ENCODE measurements at regions not wholly inside any gene's neighbourhood (a gene's known extent, or its start where the extent isn't known, plus 50 kb on each side); places are given as distances from the start of the nearest gene placed in this dataset.
"Not testable (repeated sequence)": the region's sequence is repeated elsewhere in the genome, so short reads cannot be mapped to it uniquely, and the experiment has no call there.

DNA sequence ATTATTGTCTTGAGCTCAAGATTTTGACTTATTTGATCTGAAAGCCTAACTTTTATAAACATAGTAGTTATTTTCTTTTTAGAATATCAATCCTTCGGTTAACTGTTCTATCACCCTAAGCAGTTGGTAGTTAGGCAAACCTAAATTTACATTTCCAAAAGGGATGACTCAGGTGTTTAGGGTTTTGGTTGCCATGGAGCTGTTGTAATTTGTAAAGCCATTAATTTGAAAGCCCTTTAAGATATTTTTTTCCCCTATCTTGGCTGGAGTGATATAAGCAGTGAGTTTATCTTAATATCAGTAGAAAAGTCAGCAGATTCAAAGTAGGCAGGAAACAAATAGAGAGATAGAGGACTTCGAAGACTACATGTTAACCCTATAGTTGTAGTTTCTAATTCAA lies 1472.6 kb upstream of the CELF2 start:
- ChIA-PET POLR2A (no interaction called here), CTCF (no interaction called here)

DNA sequence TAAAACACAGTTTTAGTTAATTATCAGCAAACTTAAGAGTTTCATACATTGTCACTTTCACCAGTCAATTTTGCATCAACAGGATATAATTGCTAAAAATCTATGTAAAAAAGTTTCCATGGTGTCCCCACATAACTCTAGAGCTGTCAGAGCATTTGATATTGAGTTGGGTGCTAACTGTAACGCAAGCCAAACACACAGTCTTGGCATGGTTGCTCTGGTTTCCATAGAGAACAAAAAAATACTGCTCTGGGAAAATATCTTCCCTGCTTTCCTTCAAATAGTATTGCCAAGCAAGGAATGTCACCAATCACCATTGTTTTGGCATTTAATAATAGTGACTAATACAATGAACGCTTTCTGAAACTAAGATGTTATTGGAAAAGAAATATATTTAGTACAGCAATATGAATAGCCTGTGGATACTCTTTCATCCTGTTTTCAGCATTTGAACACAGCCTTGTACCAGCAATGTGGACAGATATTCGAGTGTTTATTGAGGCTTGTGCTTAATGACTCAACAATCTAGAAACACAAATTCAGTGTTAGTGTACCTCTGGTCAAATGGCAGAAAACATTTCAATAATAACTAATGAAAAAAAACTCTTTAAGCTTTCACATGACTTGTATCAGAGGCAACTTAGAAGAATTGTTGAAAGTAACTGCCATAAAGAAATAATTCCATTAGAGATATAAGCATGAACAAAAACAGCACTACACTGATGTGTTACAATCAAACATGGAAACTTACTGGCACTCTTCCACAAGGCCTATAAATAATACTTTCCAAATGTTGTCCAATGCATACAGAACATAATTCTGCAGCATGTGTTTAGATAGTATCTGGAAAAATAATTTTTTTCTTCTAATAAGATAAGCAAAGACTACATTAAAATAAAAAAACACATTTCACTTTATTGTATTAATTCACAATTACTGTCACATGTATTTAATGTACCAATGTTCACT lies 1469.5 kb upstream of the CELF2 start:
- POLR2A ChIA-PET: no interaction called here
- CTCF ChIA-PET: no interaction called here

DNA sequence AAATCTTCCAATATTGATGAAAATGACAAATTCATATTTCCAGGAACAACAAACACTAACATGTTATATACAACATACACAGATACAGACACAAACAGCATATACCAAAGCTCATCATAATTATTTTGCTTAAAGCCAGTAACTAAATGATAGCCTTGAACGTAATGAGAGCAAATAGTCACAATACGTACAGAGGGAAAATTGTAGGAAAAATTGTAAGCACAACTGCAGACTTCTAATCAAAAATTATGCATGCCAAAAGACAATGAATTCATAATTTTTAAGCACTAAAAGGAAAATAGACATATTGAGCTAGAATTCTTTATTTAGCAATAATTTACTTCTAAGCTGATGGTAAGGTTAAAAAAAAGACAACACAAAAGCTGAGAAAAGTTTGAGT lies 1466.9 kb upstream of the CELF2 start:
- CTCF ChIA-PET: no interaction called here
- POLR2A ChIA-PET: no interaction called here

GRCh38 chr10:9554321-9554720 lies 1463.4 kb upstream of the CELF2 start:
- ChIA-PET POLR2A (no interaction called here), CTCF (no interaction called here)

DNA sequence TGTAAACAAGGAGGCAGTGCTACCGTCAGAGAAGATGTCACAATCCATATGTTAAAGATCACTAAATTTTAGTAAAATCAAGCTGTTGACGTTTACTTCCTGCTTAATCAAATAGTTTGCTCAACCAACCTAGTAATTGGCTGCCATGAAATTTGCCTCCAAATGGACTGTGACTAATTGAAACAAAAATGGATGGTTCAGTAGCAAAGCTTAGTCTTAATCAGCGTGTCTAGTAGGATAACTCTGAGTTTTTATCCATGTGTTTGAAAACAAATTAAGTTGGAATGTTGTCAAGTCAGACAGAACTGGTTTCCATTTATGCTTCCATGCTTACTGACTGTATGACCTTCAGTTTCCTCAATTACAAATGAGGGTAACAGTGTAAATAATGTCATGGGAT lies 1456.7 kb upstream of the CELF2 start:
- POLR2A ChIA-PET: no interaction called here

DNA sequence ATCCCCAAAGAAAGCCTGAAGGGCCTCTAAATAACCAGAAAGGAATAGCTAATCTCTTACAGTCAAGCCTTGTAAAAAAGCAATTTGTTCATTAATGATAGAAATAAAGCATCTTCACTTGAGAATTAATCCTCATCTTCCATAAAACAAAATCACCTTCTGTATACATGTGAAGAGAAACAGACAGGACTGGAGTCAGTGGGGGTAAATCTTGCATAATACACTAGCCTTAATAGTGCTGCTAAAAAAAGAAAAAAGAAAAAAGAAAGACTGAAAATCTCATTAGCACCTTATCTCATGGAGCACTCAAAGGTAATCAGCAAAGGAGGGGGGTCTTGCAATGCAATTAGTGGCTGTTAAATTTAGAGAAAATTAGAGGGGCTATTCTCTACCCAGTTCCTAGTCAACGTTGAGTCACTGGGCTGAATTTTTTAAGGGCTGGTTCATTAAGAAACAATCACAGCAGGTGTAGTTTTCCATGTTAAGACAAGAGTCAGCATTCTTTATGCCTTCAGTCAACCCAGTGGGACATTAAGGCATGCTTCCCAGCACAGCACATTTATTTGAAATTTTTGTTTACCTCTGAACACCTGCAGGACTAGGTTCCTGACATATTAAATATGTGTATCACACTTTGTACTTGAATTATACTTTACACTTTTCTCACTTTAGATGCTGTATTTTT lies 1455.7 kb upstream of the CELF2 start:
- POLR2A ChIA-PET: no interaction called here
- CTCF ChIA-PET: no interaction called here

More for the DNA sequence above, 1456.7 kb upstream of the CELF2 start:
- CTCF ChIA-PET: no interaction called here

- CTCF ChIA-PET: no interaction called here
- POLR2A ChIA-PET: no interaction called here
These were observed 1439.9 kb upstream of the CELF2 start for GRCh38 chr10:9577746-9578145.

GRCh38 chr10:9579110-9579705 lies 1438.5 kb upstream of the CELF2 start:
- ChIA-PET CTCF (interaction anchor here (0.6 kb wide), 1 partner anchor 92 kb away, joined by 3 read pairs; no protein-coding TSS in a partner anchor), POLR2A (no interaction called here)

DNA sequence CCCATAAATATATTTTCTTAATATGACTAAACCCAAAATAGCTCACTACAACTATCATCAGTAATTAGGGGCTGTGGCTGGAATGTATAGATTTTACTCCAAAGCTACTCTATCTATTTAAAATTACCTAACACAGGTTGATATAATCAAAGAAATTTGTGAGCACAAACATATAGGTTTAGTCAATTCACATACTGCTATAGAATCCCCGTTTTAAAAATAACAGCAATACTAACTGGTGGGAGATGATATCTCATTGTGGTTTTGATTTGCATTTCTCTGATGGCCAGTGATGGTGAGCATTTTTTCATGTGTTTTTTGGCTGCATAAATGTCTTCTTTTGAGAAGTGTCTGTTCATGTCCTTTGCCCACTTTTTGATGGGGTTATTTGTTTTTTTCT lies 1434.9 kb upstream of the CELF2 start:
- CTCF ChIA-PET, POLR2A ChIA-PET: not testable (repeated sequence)

- POLR2A ChIA-PET: no interaction called here
- CTCF ChIA-PET: no interaction called here
These were observed 1421.2 kb upstream of the CELF2 start for GRCh38 chr10:9596368-9596920.

DNA sequence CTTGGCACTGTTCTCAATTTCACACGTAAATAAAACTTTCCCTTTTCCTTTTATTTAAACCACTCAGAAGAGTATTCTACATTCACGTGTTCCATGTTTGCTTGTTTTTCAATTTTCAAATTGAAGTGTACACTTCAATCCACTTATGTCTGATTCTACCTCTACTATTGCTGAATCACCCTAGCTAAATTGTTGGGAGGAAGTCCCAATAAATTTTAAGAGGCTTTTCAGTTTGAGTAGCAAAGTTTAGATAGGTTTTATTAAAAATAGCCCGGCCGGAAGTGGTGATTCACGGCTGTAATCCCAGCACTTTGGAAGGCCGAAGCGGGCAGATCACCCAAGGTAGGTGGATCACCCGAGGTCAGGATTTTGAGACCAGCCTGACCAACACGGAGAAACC lies 1414.7 kb upstream of the CELF2 start:
- ChIA-PET CTCF (no interaction called here), POLR2A (no interaction called here)

GRCh38 chr10:9603972-9604371 lies 1413.7 kb upstream of the CELF2 start:
- ChIA-PET CTCF (no interaction called here), POLR2A (no interaction called here)

- POLR2A ChIA-PET: no interaction called here
- CTCF ChIA-PET: interaction anchor here (0.7 kb wide), 1 partner anchor 11 kb away, joined by 3 read pairs; no protein-coding TSS in a partner anchor
These were observed 1412.4 kb upstream of the CELF2 start for GRCh38 chr10:9605231-9605630.

GRCh38 chr10:9608602-9609001 lies 1409.1 kb upstream of the CELF2 start:
- ChIA-PET POLR2A (no interaction called here), CTCF (no interaction called here)

GRCh38 chr10:9613338-9614075 lies 1404.2 kb upstream of the CELF2 start:
- CTCF ChIA-PET: no interaction called here

GRCh38 chr10:9615189-9615588 lies 1402.5 kb upstream of the CELF2 start:
- ChIA-PET CTCF (no interaction called here), POLR2A (no interaction called here)

More at GRCh38 chr10:9613338-9614075, 1404.2 kb upstream of the CELF2 start:
- POLR2A ChIA-PET: no interaction called here

- POLR2A ChIA-PET: no interaction called here
- CTCF ChIA-PET: no interaction called here
These were observed 1396.5 kb upstream of the CELF2 start for GRCh38 chr10:9621216-9621615.

DNA sequence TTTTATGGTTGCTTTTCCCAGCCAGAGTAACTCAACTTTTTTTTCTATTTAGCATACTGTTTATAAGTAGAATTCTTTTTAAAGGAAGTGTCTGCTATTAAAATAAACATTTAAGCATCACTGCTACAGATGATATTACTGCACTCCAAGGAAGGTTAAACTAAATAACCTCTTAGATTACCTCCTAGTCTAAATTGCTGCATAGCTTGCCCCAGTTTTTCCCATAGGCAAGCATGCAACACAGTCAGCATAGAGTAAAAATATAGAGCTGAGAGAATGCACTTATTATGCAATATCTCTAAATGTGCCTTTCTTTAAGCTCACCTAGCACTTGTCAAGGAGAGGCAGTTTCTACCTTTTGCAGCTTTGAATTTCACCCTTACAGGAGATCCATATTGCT lies 1392.4 kb upstream of the CELF2 start:
- ChIA-PET CTCF (no interaction called here), POLR2A (no interaction called here)

- POLR2A ChIA-PET: no interaction called here
- CTCF ChIA-PET: no interaction called here
These were observed 1383.2 kb upstream of the CELF2 start for GRCh38 chr10:9634466-9634865.

- POLR2A ChIA-PET: no interaction called here
These were observed 1382.0 kb upstream of the CELF2 start for GRCh38 chr10:9635691-9636090.

More at GRCh38 chr10:9635691-9636090, 1382.0 kb upstream of the CELF2 start:
- CTCF ChIA-PET: no interaction called here
